ENCODE measurements at regions not wholly inside any gene's neighbourhood (a gene's known extent, or its start where the extent isn't known, plus 50 kb on each side); places are given as distances from the start of the nearest gene placed in this dataset.

GRCh38 chr2:156673981-156674380 is 237.8 kb downstream of the GPD2 start:
- TF ChIP-seq, protein P1, sequence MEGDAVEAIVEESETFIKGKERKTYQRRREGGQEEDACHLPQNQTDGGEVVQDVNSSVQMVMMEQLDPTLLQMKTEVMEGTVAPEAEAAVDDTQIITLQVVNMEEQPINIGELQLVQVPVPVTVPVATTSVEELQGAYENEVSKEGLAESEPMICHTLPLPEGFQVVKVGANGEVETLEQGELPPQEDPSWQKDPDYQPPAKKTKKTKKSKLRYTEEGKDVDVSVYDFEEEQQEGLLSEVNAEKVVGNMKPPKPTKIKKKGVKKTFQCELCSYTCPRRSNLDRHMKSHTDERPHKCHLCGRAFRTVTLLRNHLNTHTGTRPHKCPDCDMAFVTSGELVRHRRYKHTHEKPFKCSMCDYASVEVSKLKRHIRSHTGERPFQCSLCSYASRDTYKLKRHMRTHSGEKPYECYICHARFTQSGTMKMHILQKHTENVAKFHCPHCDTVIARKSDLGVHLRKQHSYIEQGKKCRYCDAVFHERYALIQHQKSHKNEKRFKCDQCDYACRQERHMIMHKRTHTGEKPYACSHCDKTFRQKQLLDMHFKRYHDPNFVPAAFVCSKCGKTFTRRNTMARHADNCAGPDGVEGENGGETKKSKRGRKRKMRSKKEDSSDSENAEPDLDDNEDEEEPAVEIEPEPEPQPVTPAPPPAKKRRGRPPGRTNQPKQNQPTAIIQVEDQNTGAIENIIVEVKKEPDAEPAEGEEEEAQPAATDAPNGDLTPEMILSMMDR (IDR thresholded peaks at IDR 0.05), result no peak
- TF ChIP-seq EZH2 (IDR thresholded peaks at IDR 0.05; ENCODE audit: borderline replicate concordance, insufficient read depth, low read depth, low read length, poor library complexity, severe bottlenecking), result no peak

All from B cell (primary cell).